Stimulated activated CD8-positive, alpha-beta memory T cell treated with anti-CD3 and anti-CD28 coated beads, Interleukin-7, amount 100 ng/mL, for 48 hours (primary cell): ENCODE measurements at regions not wholly inside any gene's neighbourhood (a gene's known extent, or its start where the extent isn't known, plus 50 kb on each side); places are given as distances from the start of the nearest gene placed in this dataset.

ENCODE experiments used
- DNase-seq, 2 donors: peaks; one replicate each; pipeline ENCODE4 v3.0.0-alpha.2; 2020; ENCODE audit warnings: low read depth in 1 of 2; ENCODE audit errors: extremely low read depth in 1 of 2

- no peak for DNase-seq
Measured at GRCh38 chr2:9086465-9086864, 83.0 kb upstream of the MBOAT2 start.

GRCh38 chr2:9085353-9085752 lies 81.9 kb upstream of the MBOAT2 start:
- no peak for DNase-seq

GRCh38 chr2:9083287-9083686 lies 79.8 kb upstream of the MBOAT2 start:
- DNase-seq = no peak

- DNase-seq = no peak
Measured at GRCh38 chr2:9082158-9082557, 78.7 kb upstream of the MBOAT2 start.

DNA sequence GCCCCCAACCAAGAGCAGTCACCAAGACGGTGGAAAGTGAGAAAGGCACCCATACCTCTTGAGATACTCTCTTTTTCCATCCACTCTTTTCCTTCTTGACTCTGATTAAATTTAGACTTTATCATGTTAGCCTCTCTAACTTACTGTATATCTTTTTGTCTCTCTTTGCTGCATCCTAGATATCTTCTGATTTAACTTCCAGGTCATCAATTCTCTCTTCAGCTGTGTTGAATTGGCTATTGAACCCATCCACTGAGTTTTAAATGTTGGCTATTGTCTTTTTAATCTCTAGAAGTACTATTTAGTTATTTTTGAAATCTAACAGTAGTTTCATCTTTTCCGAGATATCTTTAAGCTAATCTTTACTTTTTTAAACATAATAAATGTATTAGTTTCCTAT lies 78.3 kb upstream of the MBOAT2 start:
- no peak for DNase-seq

DNA sequence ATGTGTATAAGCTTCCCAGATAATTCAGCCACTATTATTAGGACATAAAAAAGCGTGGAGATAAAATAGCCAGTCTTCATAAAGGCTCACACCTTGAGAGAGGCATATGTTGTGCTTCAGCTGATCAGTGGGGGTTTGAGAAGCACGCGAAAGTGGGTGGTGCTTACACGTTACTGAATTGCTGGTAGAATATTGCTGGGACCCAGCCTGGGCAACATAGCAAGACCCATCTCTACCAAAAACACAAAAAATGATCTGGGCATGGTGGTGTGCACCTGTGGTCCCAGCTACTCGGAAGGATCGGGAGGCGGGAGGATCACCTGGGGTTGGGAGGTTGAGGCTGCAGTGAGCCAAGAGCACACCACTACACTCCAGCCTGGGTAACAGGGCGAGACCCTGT lies 74.9 kb upstream of the MBOAT2 start:
- no peak for DNase-seq

DNA sequence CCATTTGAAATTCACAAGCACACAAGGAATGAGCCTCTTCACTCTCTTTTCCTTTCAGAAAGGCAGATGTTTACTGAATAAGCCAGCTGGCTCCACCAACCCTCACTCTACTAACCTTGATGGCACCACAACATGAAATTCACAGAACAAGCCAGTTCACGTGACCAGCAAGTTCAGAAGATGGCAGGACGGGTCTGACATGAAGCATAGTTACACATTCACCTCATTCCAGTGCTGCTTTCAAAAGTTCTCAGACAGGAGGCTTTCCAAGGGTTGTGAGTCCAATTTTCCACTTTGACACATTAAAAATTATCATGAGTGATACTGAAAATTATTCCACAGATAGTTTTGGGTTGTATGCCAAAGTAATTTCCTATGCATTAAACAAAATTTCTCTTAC lies 74.2 kb upstream of the MBOAT2 start:
- DNase-seq = no peak

- no peak for DNase-seq
Measured at GRCh38 chr2:9076755-9077154, 73.3 kb upstream of the MBOAT2 start.

DNA sequence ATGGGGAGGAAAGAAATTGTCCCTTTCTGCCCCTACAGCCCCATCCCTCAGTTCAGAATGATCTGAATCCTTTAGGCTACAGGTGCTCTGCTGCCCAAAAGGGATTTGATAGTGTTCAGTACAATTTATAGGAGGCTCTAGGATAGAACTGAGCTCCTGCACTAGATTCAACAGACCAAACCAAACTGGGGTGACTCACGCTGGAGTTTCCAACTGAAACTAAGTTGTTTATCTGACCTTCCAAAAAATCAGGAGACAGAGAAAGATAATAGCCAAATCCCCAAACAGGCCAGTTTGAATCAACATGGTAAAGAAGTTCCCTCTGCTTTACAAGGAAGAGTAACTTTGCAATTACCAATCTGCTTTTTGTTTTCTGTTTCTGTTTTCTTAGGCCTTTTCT lies 72.7 kb upstream of the MBOAT2 start:
- DNase-seq = no peak

- DNase-seq = no peak
Measured at GRCh38 chr2:9074930-9075329, 71.4 kb upstream of the MBOAT2 start.

DNA sequence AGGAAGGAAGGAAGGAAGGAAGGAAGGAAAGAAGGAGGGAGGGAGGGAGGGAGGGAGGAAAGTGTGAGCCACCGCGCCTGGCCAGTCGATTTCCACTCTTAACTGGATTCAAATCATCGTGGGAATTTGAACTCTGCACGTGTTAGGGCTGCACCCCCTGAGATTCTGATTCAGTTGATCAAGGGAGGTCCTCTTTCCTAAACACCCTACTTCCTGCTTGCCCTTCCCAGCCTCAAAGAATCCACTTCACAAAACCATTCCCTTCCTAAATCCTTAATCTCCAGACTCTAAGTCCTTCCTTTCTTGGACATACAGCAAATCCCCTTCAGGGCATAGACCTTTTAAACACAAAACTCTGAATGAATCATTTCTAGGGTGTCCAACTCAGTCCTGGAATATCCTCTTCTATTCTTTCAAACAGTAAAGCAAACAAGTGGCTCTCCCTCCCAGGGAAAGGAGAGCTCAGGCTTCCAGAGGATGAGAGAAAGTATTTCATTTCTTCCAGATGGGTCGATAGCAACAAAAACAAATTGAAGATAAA lies 68.2 kb upstream of the MBOAT2 start:
- no peak for DNase-seq

DNA sequence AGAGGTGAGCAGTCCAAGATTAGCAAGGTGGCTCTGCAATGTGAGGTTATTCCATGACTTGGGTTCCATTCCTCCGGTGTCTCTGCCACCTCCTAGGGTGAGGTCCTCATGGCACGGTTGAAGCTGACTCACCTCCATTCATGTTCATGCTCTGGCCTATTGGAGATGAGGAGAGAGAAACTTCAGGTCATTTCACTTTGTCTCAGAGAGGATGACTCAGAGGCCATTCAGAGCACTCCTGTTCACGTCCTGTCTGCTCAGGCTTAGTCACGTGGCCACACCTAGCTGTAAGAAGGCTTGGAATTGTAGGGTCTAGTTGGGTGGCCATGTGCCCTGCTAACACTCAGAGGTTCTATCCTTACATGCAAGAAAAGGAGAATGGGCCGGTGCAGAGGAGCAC lies 67.5 kb upstream of the MBOAT2 start:
- DNase-seq = peak in 1 of 2 donors; percentile 32

DNA sequence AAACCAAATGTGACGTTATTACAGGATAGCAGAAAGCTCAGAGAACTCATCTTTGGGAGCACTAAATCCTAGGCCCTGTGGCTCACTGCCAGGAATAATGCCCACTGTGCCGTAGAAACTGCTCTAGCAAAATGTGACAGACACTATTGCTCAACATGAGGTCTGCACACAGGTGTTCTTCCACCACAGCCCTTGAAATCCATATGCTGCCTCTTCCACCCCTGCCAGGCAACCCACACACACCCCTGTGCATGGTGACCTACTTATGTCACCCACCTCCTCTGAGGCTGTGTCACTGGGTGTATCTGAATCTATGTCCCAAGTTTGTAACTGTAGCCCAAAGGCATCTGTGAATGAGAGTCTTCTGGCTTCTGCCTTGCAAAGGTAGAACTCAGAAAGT lies 66.1 kb upstream of the MBOAT2 start:
- no peak for DNase-seq

DNA sequence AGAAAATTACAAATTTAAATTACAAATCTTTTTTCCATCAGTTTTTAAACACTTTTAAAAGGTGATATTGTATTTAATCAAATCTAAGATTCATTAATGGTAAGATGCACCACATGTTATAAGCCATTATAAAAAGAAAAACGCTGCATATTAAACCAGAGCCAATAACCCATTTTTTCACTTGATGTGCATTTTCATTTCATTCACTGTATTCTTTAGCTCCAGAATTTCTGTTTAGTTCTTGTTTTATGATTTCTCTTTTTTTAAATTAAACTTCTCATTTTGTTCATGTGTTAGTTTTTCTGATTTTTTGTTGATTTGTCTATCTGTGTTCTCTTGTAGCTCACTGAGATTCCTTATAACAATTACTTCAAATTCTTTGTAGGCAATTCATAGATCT lies 62.4 kb upstream of the MBOAT2 start:
- no peak for DNase-seq

DNA sequence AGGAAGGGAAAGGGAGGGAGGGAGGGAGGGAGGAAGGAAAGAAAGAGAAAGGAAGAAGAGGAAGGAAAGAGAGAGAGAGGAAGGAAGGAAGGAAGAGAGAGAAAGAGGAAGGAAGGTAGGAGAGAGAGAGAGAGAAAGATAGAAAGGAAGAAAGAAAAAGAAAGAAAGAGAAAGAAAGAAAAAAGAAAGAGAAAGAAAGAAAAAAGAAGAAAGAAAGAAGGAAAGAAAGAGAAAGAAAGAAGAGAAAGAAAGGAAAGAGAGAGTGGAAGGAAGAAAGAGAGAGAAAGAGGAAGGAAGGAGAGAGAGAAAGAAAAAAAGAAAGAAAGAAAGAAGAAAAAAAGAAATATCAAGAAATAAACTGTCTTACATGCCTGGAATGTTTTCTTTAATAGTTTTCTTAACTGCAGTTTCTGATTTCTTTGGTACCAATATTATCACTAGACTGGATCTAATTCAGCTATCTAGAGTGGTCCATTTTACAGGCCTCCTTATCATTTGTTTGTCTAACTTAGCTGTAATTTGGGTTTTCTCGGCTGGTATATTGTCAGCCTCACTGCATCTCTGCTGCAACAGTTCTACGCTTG lies 59.6 kb upstream of the MBOAT2 start:
- DNase-seq = no peak

DNA sequence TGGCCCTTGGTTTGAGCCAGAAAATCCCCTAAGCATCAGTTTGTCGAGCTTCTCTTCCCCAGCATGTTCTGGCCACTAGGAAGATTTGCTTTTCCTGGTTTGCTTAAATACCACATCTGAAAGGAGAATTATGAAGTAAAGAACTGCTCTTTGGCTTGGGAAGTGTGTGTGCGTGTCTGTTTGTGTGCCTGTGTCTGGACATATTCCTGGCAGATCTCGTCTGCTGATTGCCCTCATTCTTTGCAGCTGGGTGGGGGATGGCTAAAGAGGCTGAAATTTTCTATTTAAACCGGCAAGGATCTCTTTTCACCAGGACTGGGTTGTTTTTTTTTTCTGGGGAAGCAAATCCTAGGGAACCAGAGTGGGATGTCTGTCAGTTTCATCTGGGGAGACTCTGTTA lies 57.3 kb upstream of the MBOAT2 start:
- no peak for DNase-seq

DNA sequence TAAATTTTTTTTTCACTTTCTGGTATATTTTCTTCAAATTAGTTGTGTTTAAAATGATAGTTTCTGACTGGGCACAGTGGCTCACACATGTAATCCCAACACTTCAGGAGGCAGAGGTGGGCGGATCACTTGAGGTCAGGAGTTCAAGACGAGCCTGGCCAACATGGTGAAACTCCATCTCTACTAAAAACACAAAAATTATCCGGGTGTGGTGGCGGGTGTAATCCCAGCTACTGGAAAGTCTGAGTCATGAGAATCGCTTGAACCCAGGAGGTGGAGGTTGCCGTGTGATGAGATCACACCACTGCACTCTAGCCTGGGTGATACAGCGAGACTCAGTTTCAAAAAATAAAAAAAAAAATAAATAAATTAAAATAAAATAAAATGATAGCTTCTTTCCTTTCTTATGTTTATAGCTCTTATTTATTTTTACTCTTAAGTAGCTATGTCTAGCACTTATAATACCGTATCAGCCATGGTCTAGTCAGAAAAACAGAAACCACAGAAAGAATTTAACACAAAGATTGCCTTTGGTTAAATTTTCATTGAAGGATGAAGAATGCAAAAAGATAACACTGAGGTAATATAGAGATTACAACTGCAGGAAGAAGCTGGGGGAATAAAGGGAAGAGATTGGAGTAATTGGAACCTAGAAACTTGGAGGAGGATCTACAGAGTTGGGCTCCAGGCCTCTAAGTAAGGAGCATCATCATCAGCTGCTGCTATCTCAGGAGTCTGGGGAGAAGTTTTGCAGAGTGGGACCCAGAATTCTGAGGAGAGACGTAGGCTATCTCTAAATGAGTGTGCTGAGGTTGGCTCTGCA lies 54.7 kb upstream of the MBOAT2 start:
- no peak for DNase-seq

DNA sequence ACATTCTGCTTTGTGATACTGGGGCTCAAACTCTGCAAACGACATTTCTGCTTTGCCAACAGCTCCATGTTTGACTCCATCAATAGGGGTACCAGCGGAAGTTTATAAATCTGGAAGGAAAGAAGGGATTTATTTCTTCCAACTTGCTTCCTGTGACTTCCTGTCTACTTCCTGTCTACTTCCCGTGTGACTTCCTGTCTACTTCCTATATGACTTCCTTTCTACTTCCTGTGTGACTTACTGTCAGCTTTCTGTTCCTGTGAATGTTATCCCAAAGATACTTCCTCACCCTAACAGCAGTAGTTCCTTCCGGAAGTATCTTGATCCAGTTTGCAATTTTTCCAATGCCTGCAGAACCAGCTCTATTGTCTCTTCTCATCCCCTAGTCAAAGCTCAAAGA lies 52.0 kb upstream of the MBOAT2 start:
- no peak for DNase-seq

DNA sequence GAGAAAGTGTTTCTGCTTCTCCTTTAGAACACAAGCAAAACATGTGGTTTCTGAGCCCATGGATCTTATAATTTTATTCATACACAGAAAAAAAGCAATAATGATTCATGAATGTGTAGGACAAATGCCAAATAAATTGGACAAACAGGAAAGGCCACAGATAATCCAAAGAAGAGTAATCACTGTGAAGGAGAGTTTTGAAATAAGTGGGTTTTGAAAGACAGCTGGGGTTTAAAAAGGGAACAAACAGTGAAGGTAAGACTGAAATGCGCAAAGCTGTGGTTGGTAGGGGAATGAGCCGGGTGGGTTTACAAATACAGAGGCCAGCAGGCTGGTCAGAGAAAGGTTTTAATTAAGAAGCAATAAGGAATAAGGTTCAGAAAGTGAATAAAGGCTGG lies 50.0 kb upstream of the MBOAT2 start:
- no peak for DNase-seq
